ENCODE measurements at regions not wholly inside any gene's neighbourhood (a gene's known extent, or its start where the extent isn't known, plus 50 kb on each side); places are given as distances from the start of the nearest gene placed in this dataset.
"Not testable (repeated sequence)": the region's sequence is repeated elsewhere in the genome, so short reads cannot be mapped to it uniquely, and the experiment has no call there.

DNA sequence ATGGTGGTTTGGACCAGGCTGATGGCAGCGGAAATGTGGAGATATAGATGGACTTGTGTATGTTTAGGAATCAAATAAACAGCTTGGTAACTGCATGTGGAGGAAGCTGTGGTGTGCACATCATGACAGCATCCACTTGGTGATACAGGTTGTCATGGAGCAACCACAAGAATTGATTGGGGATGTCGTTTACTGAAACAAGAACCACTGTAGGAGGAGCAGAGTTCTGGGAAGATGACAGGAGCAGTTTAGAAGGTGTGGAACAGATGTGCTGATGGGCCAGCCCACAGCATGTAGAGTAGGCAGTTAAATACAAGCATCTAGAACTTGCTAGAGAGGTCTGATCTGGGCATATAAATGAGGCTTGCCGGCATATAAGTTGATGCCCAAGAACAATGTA is 152.4 kb upstream of the SERPINE2 start:
- in situ Hi-C loops (cut with HindIII; ENCODE audit: low pct_ligation_motif_present, low pct_unique_long_range_greater_than_20kb, low sequenced_read_pairs), result no loop called here
- DNase-seq, result no peak

- no peak for DNase-seq
- in situ Hi-C loops (cut with HindIII; ENCODE audit: low pct_ligation_motif_present, low pct_unique_long_range_greater_than_20kb, low sequenced_read_pairs), result no loop called here
These were observed 151.8 kb upstream of the SERPINE2 start for GRCh38 chr2:224190936-224191270.

- in situ Hi-C loops (cut with HindIII; ENCODE audit: low pct_ligation_motif_present, low pct_unique_long_range_greater_than_20kb, low sequenced_read_pairs), result no loop called here
- no peak for DNase-seq
These were observed 151.3 kb upstream of the SERPINE2 start for GRCh38 chr2:224190234-224190935.

- in situ Hi-C loops (cut with HindIII; ENCODE audit: low pct_ligation_motif_present, low pct_unique_long_range_greater_than_20kb, low sequenced_read_pairs), result no loop called here
These were observed 148.1 kb upstream of the SERPINE2 start for GRCh38 chr2:224187220-224187619.

GRCh38 chr2:224185023-224185601 is 146.0 kb upstream of the SERPINE2 start:
- in situ Hi-C loops (cut with HindIII; ENCODE audit: low pct_ligation_motif_present, low pct_unique_long_range_greater_than_20kb, low sequenced_read_pairs), result no loop called here
- no peak for DNase-seq

More at GRCh38 chr2:224187220-224187619, 148.1 kb upstream of the SERPINE2 start:
- no peak for DNase-seq

- DNase-seq, result no peak
- in situ Hi-C loops (cut with HindIII; ENCODE audit: low pct_ligation_motif_present, low pct_unique_long_range_greater_than_20kb, low sequenced_read_pairs), result no loop called here
These were observed 144.0 kb upstream of the SERPINE2 start for GRCh38 chr2:224183086-224183485.

DNA sequence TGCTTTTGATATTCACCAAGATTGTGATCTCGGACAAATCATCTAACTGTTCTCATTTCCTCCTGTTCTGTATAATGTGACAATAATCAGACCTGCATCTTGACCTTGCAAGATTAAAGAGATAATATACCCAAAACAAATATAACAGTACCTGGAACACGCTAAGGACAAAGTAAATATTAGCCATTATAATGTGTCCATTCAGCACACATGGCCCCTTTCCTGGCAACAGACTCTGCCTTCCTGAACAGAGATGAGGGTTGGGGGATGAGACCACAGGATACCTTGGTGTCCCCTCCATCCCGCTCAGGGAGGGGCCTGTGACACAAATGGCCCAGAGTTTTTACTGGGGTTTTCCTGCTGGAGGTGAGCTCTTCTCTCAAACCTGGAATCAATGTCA is 143.4 kb upstream of the SERPINE2 start:
- DNase-seq, result no peak
- in situ Hi-C loops (cut with HindIII; ENCODE audit: low pct_ligation_motif_present, low pct_unique_long_range_greater_than_20kb, low sequenced_read_pairs), result no loop called here

GRCh38 chr2:224181534-224182155 is 142.6 kb upstream of the SERPINE2 start:
- in situ Hi-C loops (cut with HindIII; ENCODE audit: low pct_ligation_motif_present, low pct_unique_long_range_greater_than_20kb, low sequenced_read_pairs), result no loop called here

GRCh38 chr2:224180810-224181209 is 141.7 kb upstream of the SERPINE2 start:
- DNase-seq, result no peak
- in situ Hi-C loops (cut with HindIII; ENCODE audit: low pct_ligation_motif_present, low pct_unique_long_range_greater_than_20kb, low sequenced_read_pairs), result no loop called here

More at GRCh38 chr2:224181534-224182155, 142.6 kb upstream of the SERPINE2 start:
- DNase-seq, result no peak

DNA sequence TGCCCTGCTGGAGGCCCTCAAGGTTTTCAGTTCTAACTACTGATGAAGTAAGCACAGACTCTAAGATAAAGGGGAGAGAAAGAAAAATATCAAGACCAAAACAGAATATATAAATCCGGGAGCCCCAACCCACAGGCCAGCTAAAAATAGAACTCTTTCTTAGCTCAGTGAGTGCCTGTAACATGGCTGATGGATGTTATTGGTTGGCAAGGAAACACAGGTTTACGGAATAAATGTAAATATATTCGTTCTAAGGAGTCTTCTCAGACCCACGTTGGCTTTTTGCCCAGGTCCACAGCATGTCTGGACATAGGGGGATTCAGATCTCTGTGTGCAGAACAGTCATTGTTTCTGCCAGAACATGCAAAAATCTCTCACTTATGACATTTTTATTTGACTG is 139.0 kb upstream of the SERPINE2 start:
- in situ Hi-C loops (cut with HindIII; ENCODE audit: low pct_ligation_motif_present, low pct_unique_long_range_greater_than_20kb, low sequenced_read_pairs), result no loop called here
- no peak for DNase-seq

DNA sequence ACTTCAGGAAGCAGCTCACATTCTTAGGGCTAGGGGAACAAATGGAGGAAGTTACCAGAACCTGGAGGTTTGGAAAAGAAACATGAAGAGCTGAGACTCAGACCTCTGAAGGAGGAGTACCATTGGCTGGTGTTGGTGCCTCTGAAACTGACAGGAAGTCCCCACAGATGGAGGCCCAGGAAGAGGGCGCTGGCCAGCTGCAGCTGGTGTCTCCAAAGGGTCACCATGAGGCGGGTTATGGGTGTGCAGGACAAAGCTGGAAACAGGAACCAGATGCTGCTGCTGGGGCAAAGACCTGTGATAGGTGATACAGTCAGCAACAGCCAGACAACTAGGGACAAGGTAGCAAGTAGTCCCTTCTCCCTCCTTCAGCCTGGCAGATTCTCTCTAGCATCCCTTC is 136.5 kb upstream of the SERPINE2 start:
- in situ Hi-C loops (cut with HindIII; ENCODE audit: low pct_ligation_motif_present, low pct_unique_long_range_greater_than_20kb, low sequenced_read_pairs), result no loop called here
- DNase-seq, result no peak

GRCh38 chr2:224174990-224175389 is 135.9 kb upstream of the SERPINE2 start:
- no peak for DNase-seq
- in situ Hi-C loops (cut with HindIII; ENCODE audit: low pct_ligation_motif_present, low pct_unique_long_range_greater_than_20kb, low sequenced_read_pairs), result no loop called here

DNA sequence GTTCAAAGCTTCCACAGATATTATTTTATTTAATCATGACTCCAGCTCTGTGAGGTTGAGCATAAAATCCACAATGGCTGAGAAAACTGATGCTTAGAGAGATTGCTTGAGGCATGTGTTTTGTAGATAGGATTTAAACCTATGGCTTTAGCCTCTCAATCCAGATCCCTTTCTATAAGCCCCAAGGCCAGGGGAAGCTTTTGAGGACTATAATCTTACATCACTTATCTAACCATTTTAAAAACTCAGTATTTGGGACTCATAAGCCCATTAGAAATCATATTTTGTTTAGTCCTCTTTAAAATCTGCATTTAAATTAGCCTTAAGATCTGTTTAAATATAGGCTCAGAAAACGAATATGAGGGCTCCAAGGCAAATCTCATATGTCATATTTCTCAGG is 135.4 kb upstream of the SERPINE2 start:
- no peak for DNase-seq
- in situ Hi-C loops (cut with HindIII; ENCODE audit: low pct_ligation_motif_present, low pct_unique_long_range_greater_than_20kb, low sequenced_read_pairs), result no loop called here

DNA sequence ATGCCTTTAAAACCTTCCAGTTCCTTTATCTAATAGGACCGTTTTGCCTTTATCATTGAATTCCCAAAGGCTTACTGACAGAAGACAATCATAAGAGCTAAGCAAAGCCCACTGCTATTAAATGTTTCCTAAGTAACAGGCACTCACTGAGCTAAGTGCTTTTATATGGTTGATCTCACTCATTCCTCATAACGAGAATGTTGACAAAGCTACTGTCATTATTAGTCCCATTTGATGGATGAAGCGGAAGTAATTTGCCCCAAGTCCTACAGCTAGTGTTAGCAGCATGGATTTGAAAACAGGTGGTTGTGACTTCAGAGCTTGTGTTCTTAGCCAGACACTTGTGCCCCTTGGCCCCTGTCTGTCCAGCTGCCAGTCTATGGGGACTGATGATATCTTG is 134.8 kb upstream of the SERPINE2 start:
- no peak for DNase-seq
- in situ Hi-C loops (cut with HindIII; ENCODE audit: low pct_ligation_motif_present, low pct_unique_long_range_greater_than_20kb, low sequenced_read_pairs), result no loop called here

DNA sequence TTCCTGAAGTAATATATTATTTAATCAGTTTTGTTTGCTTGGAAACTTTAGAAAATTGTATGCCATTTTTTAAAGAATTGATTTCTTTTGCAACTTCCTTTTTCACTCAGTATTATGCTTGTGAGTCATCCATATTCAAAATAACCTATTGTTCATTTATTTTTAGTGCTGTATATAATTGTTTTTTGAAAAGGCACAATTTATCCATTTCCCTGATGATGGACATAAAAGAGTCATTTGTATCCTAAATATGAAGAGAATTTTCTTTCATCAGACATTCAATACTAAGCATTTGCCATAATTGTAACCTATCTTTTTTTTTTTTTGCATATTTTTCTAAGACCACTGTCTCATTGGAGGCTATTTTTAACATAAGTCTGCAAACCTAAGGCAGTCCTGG is 134.1 kb upstream of the SERPINE2 start:
- no peak for DNase-seq
- in situ Hi-C loops (cut with HindIII; ENCODE audit: low pct_ligation_motif_present, low pct_unique_long_range_greater_than_20kb, low sequenced_read_pairs), result no loop called here

DNA sequence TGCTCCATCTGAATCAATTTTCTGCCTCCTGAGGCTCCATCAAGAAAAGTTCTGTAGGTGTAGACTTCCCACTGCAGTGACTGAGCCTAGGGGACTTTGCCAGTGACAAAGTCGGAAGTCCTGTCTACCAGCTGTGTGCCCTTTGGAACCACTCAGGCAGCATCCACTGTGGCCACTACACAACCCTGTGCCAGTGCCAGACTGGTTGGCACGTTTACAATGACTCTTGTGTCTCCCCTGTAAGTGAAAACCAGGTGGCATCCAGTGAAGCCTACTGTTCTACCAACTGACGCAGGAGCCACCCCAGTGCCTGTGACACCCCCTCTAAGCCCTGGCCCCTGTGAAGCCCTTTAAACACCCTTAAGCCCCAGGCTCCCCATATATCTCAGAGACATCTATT is 132.1 kb upstream of the SERPINE2 start:
- in situ Hi-C loops (cut with HindIII; ENCODE audit: low pct_ligation_motif_present, low pct_unique_long_range_greater_than_20kb, low sequenced_read_pairs), result no loop called here
- DNase-seq, result no peak

- no peak for DNase-seq
- in situ Hi-C loops (cut with HindIII; ENCODE audit: low pct_ligation_motif_present, low pct_unique_long_range_greater_than_20kb, low sequenced_read_pairs), result no loop called here
These were observed 130.8 kb upstream of the SERPINE2 start for GRCh38 chr2:224169847-224170246.

- DNase-seq; in situ Hi-C loops (cut with HindIII; ENCODE audit: low pct_ligation_motif_present, low pct_unique_long_range_greater_than_20kb, low sequenced_read_pairs): not testable (repeated sequence)
These were observed 128.7 kb upstream of the SERPINE2 start for GRCh38 chr2:224167781-224168180.

- in situ Hi-C loops (cut with HindIII; ENCODE audit: low pct_ligation_motif_present, low pct_unique_long_range_greater_than_20kb, low sequenced_read_pairs), result no loop called here
- DNase-seq, result no peak
These were observed 127.6 kb upstream of the SERPINE2 start for GRCh38 chr2:224166654-224167053.

DNA sequence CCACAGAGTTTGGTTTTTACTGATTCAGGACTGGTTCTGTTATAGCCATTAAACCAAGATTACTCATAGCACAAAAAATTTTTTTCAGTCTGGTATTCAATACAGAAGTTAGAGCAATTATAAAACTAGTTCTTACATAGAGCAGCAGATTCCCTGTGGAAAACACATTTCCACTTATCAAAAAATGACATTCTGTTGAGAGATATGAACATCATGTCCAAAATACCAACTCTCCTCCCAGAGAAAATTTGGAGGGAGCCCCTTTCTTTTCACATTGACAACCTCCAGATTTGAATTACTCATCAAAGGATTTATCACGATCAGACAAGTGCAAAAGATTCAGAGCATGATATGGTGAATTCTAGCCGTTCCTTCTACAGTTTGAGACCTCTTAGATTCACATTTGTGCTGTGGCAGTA is 126.8 kb upstream of the SERPINE2 start:
- DNase-seq, result no peak
- in situ Hi-C loops (cut with HindIII; ENCODE audit: low pct_ligation_motif_present, low pct_unique_long_range_greater_than_20kb, low sequenced_read_pairs), result no loop called here
